22Rv1 (cell line): ENCODE measurements at regions not wholly inside any gene's neighbourhood (a gene's known extent, or its start where the extent isn't known, plus 50 kb on each side); places are given as distances from the start of the nearest gene placed in this dataset.

Experiments
- ZFX ChIP-seq: fragments of 450-650 bp; IDR thresholded peaks from 2 replicates; pipeline ENCODE4 v1.6.1; 2017; ENCODE audit warnings: antibody characterized with exemption, borderline replicate concordance
- TF ChIP-seq, protein P1 (sequence below): fragments of 450-650 bp; IDR thresholded peaks from 2 replicates; pipeline ENCODE4 v1.5.1; 2017; ENCODE audit warnings: mild to moderate bottlenecking

- TF ChIP-seq, protein P1, sequence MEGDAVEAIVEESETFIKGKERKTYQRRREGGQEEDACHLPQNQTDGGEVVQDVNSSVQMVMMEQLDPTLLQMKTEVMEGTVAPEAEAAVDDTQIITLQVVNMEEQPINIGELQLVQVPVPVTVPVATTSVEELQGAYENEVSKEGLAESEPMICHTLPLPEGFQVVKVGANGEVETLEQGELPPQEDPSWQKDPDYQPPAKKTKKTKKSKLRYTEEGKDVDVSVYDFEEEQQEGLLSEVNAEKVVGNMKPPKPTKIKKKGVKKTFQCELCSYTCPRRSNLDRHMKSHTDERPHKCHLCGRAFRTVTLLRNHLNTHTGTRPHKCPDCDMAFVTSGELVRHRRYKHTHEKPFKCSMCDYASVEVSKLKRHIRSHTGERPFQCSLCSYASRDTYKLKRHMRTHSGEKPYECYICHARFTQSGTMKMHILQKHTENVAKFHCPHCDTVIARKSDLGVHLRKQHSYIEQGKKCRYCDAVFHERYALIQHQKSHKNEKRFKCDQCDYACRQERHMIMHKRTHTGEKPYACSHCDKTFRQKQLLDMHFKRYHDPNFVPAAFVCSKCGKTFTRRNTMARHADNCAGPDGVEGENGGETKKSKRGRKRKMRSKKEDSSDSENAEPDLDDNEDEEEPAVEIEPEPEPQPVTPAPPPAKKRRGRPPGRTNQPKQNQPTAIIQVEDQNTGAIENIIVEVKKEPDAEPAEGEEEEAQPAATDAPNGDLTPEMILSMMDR: no peak
- TF ChIP-seq ZFX: no peak
Measured at GRCh38 chr3:59368900-59369675, 319.3 kb upstream of the CFAP20DC start.
